GM23338 (cell line): ENCODE measurements at regions not wholly inside any gene's neighbourhood (a gene's known extent, or its start where the extent isn't known, plus 50 kb on each side); places are given as distances from the start of the nearest gene placed in this dataset.

ENCODE experiments used
- EZH2 ChIP-seq: fragments of 200-600 bp; sonication (generic); IDR thresholded peaks from one replicate; pipeline ENCODE4 v1.8.0; 2017; ENCODE audit warnings: antibody characterized with exemption, mild to moderate bottlenecking, low read depth; ENCODE audit not compliant: unreplicated experiment
- EZH2phosphoT487 ChIP-seq: fragments of 200-600 bp; sonication (generic); IDR thresholded peaks from one replicate; pipeline ENCODE4 v1.8.1; 2018; ENCODE audit warnings: antibody characterized with exemption; ENCODE audit not compliant: unreplicated experiment
- JUNB ChIP-seq: IDR thresholded peaks from one replicate; pipeline ENCODE4 v1.6.1; 2016; ENCODE audit warnings: antibody characterized with exemption; ENCODE audit not compliant: unreplicated experiment
- POLR2AphosphoS5 ChIP-seq: IDR thresholded peaks from 2 replicates; pipeline ENCODE4 v1.6.1; 2016; ENCODE audit warnings: antibody characterized with exemption, low read depth
- ZNF114 ChIP-seq: fragments of 250-450 bp; sonication (Bioruptor Pico); IDR thresholded peaks from 2 replicates; pipeline ENCODE4 v1.5.0; 2020; ENCODE audit warnings: mild to moderate bottlenecking, moderate library complexity
- ZNF331 ChIP-seq: fragments of 250-450 bp; sonication (Bioruptor Pico); IDR thresholded peaks from 2 replicates; pipeline ENCODE4 v1.5.0; 2020; ENCODE audit warnings: low read depth, mild to moderate bottlenecking, moderate library complexity
- TF ChIP-seq, protein P1 (sequence below), 2 experiments: fragments of 200-600 bp in 1 of 2; sonication (generic) in 1 of 2; conservative IDR thresholded peaks; 2 replicates each; pipeline versions ENCODE4 v1.5.1 to v1.6.1; 2016 to 2017; ENCODE audit warnings: antibody characterized with exemption in 2 of 2, low read depth in 2 of 2, mild to moderate bottlenecking in 2 of 2, moderate library complexity in 1 of 2

DNA sequence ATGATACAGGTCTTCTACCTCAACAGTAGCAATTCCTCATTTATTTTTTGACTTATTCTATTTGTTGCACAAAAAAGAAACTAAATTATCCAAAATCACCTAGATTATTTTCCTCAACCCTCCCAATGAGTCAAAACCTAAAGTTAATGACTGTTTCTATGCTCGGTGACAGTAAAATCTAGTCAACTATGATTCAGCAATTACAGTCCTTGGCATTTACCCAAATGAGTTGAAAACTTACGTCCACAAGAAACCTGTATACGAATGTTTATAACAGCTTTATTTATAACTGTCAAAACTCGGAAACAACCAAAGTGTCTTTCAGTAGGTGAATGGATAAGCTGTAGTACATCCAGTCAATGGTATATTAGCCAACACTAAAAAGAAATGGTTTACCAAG, 439.3 kb downstream of the CBLN2 start:
- TF ChIP-seq, protein P1, sequence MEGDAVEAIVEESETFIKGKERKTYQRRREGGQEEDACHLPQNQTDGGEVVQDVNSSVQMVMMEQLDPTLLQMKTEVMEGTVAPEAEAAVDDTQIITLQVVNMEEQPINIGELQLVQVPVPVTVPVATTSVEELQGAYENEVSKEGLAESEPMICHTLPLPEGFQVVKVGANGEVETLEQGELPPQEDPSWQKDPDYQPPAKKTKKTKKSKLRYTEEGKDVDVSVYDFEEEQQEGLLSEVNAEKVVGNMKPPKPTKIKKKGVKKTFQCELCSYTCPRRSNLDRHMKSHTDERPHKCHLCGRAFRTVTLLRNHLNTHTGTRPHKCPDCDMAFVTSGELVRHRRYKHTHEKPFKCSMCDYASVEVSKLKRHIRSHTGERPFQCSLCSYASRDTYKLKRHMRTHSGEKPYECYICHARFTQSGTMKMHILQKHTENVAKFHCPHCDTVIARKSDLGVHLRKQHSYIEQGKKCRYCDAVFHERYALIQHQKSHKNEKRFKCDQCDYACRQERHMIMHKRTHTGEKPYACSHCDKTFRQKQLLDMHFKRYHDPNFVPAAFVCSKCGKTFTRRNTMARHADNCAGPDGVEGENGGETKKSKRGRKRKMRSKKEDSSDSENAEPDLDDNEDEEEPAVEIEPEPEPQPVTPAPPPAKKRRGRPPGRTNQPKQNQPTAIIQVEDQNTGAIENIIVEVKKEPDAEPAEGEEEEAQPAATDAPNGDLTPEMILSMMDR (conservative IDR thresholded peaks at IDR 0.05; ENCODE audit: low read depth in 2 of 2) = no peak
- no peak for TF ChIP-seq POLR2AphosphoS5
- no peak for TF ChIP-seq ZNF331 (CRISPR knock-in tag)
- no peak for TF ChIP-seq ZNF114
- no peak for TF ChIP-seq EZH2phosphoT487
- TF ChIP-seq EZH2 = no peak
- TF ChIP-seq JUNB = no peak
